ENCODE measurements at regions not wholly inside any gene's neighbourhood (a gene's known extent, or its start where the extent isn't known, plus 50 kb on each side); places are given as distances from the start of the nearest gene placed in this dataset.
A peak's percentile ranks its signal among the peaks of the same experiment; 100 is the strongest.
"Not testable (repeated sequence)": the region's sequence is repeated elsewhere in the genome, so short reads cannot be mapped to it uniquely, and the experiment has no call there.

DNA sequence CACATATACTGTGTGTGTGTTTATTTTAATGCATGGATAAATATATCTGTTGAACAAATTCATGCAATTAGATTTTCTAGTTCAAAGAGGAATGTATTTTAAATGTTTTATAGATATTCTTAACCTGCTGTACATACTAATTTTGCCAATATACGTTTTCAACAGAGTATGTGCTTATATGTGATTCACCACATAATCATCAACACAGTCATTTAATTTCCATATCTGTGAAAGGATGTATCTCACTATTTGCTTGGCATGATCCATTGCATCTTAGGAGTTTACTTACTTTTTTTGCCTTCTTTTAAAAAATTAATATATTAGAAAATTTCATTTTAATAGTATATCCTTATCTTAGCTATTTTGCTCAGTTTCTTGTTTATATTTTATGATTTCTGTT is 902.3 kb upstream of the CITED2 start:
- no peak for DNase-seq (ENCODE audit: low spot score)

DNA sequence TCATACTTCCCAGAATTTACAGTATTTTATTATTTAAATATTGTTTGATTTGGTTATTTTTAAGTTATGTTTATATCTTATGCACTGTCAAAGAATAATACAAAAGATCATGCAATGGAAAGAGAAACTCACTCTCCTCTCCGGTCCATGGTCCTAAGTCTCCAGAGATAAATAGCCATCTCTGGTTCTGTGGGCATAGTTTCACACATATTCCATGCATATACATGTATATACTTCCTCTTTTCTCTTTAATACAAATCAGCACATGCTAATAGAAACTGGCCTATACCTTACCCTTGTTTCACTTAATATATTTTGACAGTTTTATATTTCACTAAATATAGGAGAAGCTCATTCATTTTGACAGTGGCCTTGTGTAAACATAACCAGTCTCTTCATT is 901.7 kb upstream of the CITED2 start:
- no peak for DNase-seq (ENCODE audit: low spot score)

DNA sequence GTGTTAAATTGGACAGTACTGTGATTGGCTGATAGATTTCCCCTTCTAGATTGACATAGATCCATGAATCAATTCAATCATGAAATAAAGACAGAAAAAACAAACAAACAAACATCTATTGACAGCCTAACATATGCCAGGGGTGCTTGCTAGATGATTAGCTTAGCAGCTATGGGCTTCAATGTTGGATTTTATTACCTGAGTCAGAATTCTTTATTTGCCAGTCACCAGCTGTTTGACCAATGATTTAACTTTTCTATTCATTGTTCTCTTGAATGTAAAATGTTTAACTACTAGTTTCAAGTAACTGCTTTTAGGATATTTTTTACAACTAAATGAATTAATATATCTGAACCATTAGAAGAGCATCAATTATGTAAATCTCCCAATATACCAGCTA is 901.3 kb upstream of the CITED2 start:
- DNase-seq (ENCODE audit: low spot score): no peak

DNA sequence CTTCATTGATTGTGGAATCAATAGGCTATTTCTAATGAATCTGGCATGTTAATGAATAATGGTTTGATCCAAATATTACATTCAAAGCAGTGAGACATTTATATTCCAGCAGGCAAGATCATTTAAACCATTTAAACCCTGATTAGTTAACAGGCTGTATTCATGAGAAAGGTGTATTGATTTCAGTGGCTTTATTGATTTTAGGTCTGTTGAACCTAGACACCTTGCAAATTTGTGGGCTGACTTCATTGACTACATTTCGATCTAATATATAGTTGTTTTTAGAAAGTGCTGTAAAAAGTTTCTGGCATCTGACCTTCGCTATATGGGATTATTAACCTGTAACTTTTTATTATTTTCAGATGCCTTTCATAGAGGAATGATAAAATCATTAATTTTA is 900.1 kb upstream of the CITED2 start:
- DNase-seq (ENCODE audit: low spot score): no peak

DNA sequence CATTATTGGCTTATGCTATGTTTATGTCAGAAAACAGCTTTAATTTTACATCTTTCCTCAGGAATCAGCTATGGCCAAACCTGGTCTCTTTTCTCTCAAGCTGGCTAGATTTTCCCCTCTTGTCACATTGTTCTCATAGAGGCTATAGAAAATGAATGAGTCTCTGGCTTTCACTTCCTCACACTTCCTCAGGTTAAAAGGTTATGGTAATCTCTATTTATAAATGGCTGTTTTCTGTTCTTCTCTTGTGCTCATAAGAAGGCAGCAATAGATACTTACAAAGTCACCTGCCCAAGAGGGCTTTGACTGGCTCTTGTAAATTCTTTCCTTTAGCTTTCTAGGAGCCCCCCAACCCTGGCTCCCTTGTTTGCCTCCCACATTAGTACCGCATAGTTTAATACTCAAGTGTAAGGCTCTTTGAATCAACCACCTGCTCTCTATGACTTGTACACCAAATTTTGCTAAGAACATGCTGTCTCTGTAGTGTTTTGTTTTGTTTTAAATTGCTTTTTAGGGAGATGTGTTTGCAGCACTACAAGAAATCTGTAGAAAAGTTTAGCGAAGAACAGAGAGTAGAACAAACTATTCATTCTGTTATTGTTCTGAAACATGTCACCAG is 897.4 kb upstream of the CITED2 start:
- DNase-seq (ENCODE audit: low spot score): no peak

DNA sequence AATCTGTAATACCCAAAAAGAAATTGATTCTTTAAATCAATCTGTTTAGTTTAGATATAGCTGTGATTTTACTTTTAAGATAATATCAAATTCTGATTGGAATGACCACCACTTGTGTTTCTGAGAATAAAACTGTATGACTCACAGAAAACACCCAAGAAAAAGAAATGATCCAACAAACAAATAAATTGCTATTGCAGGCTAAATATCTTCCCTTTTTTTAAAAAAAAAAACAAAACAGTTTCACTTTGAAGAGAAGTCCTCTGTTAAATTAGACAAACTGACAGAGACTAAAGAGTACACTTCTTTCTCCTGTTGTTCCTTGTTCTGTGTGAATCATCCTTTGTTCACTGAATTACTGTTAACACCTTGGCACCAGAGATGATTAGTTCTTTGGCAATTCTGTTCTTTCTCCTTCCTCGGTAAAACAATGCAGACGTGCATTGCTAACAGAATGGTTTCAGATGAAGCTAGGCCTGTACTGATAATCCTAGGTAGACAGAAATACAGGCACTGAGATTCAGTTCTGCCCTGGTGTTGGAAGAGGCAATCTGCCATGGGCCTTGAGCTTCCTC is 895.2 kb upstream of the CITED2 start:
- DNase-seq (ENCODE audit: low spot score): no peak

DNA sequence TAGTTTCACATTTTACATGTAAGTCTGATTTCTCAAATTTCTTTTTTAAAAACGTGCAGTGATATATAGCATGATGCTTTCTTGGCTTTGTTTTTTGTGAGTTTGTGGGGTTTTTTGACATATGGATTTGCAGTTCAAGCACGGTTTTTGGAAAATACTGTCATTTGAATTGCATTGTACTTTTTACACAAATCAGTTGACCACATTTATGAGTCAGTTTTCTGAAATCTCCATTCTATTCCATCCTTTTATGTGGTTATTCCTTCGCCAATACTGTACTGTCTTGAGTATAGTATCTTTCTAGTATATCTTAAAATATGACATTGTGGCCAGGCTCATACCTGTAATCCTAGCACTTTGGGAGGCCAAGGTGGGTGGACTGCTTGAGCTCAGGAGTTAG is 890.0 kb upstream of the CITED2 start:
- DNase-seq (ENCODE audit: low spot score): no peak

DNA sequence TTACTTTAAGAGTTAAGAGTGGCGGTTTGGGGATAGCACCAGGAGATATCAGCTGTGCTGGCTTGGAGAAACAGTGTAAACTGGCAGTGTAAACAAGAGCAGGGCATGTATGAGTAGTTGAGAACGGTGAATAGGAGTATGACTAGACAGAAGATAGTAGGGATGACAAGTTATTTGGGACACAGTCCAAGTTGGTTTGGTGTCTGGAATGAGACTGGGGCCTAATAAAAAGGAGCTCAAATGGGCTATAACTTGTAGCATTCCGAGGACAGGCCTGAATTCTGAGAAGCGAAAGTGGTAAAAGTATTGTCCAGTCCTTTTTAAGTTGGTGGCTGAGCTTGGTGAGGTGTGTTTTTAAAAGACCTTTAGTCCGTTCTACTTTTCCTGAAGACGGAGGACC is 883.9 kb upstream of the CITED2 start:
- DNase-seq (ENCODE audit: low spot score): not testable (repeated sequence)

DNA sequence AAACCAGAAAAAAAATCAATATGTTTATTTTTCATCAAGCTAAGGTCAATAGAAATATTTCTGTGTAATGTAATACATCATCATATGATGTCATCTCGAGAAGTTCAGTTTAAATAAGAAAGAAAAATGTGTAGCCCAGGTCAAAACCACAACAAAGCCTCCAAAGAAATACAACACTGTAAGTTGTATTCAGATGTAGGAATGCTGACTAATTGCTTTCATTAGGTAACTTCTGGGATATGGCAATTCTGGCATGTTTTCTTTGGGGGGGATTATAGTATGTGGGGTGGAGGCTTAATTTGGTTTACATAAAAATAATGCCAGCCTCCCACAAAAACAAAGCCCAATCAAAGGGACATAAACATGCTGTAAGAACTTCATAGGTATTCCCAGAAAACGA is 881.8 kb upstream of the CITED2 start:
- no peak for DNase-seq (ENCODE audit: low spot score)

DNA sequence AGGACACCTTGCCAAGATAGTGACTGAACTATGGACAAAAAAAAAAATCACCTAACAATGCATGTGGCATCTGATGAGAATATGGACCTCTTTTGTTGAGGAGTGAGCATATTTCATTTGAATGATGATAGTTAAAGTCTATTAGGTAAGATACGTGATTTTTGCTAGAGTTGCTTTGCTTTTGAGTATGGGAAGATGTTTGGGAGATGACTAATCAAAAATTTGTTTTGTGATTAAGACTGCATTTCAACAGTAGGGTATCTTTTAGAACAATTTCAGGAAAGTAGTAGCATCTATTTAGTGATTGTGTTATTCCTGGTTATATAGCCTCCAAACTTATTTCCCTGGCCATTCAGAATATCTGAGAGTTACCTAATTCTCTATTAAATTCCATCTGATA is 878.6 kb upstream of the CITED2 start:
- no peak for DNase-seq (ENCODE audit: low spot score)

DNA sequence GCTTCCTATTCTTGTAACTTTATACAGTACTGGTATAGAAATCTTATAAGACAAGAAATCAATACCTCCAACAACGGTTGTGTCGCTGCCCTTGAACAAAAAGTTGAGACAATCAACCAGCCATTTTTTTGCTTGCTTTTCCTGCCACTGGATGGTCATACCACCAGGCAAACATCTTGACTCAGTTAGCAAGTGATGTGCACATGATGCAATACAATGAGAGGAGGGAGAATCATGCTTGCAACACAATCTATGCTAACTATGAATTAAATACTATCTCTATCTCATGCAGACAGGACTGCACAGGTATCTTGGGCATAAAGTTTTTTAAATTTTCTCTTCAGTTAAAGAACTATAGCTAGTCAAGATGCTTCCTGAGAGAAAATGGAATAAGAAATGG is 877.7 kb upstream of the CITED2 start:
- DNase-seq (ENCODE audit: low spot score): no peak

DNA sequence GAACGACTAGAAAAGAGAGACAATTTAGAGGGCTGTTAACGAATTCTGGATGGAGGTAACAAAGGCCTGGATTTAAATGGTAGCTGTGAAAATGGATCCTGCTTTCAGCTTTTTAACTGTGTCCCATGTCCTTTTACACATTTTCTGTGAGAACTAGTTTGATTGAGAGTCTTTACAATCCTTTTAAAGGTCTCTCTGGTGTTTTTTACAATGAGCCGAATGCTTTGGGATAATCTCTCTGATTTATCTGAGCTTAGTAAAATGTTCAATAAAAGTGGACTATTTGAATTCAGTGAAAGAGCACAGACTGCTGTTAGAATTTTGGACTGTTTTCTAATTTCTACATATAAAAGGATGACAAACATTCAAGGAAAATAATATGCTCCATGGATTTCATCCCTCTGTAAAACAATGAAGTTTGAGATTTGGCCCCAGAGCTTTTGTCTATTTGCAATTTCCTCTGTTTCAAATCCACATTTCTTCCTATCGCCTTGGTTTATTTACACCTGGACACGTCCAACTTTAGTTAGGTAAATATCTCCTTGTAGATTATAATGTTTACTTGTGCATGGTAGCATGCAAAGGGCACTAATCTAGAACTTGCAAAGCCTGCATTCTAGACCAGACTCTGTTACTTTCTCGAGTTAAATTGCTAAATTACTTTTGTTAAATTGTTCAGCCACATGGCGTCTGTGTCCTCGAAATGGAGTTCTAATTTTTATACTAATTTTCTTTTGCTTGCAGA is 871.0 kb upstream of the CITED2 start:
- peak; percentile 35 for DNase-seq (ENCODE audit: low spot score)

DNA sequence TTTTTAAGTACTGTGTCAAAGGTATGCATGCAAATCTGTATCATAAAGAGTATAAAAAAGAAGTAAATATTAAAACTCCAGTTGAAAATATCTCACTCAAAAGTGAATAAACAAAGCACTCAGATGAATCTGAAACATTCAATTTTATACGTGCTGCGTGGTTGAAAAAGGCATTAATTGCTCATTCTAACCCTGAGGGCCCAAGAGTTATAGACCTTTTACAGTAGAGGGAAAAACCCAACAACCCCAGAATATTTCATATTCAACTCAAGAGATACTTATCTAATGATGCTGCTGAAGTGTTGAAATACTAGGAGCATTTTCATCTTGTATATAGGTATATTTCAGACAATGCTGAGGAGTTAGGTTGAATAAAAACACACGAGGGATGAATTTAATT is 862.8 kb upstream of the CITED2 start:
- DNase-seq (ENCODE audit: low spot score): no peak

DNA sequence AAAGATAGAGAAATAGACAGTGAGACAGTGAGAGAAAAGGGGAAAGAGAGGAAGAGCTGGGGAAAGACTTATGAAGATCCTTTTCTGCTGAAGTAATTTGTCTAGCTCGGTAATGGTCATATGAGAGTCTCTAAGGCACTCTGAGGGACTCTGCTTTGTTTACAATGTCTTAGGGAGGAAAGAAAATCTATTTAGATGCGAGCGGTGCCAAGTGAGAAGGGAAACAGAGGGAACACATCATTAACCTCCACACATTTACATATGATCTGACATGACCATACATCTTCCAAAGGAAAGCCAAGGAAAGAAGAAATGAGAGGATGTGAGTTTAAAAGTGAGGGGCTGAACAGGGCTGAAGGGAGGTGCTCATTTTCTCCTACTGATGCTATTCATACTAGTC is 862.3 kb upstream of the CITED2 start:
- DNase-seq (ENCODE audit: low spot score): no peak

DNA sequence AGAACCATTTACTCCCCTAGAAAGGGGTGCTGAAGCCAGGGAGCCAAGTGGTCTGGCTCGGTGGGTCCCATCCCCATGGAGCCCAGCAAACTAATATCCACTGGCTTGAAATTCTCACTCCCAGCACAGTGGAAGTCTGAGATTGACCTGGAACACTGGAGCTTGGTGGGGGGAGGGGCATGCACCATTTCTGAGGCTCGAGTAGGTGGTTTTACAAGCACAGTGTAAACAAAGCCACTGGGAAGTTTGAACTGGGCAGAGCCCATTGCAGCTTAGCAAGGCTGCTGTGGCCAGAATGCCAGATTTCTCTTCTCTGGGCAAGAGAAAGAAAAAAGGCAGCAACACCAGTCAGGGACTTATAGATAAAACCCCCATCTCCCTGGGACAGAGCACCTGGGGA is 855.8 kb upstream of the CITED2 start:
- DNase-seq (ENCODE audit: low spot score): no peak

DNA sequence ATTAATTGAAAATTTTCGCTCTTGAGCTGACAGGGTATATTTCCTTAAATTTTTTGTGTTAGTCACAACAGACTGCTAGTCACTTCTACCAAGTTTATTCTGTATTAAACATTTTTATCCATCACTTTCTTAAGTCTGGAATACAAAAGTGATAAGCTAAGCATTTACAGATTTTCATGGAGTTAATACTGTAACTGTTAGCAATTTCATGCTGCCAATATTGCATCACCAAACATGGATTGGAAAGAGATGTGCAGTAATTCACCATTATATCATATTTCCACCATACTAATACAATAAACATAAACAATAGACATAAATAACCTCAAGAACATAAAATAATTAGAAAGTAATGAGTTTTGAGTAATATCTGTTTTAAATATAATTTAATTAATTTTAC is 854.0 kb upstream of the CITED2 start:
- DNase-seq (ENCODE audit: low spot score): no peak

DNA sequence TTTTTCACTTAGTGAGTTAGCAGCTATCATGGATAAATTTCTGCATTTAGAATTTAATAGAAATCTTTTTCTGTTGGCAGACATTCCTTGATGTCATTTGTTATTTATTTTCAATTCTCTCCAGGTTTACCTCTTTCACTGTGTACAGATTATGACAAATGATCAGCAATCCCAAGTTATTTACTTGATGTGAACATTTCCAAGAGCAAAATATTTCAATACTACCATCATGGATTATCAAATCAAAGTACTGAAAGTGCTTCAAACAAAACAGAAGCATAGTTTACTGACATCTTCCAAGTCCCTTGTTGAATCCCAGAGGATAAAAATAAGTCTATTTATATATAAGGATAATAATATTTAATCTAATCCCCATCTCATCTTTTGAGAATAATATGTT is 852.2 kb upstream of the CITED2 start:
- DNase-seq (ENCODE audit: low spot score): peak; percentile 25

DNA sequence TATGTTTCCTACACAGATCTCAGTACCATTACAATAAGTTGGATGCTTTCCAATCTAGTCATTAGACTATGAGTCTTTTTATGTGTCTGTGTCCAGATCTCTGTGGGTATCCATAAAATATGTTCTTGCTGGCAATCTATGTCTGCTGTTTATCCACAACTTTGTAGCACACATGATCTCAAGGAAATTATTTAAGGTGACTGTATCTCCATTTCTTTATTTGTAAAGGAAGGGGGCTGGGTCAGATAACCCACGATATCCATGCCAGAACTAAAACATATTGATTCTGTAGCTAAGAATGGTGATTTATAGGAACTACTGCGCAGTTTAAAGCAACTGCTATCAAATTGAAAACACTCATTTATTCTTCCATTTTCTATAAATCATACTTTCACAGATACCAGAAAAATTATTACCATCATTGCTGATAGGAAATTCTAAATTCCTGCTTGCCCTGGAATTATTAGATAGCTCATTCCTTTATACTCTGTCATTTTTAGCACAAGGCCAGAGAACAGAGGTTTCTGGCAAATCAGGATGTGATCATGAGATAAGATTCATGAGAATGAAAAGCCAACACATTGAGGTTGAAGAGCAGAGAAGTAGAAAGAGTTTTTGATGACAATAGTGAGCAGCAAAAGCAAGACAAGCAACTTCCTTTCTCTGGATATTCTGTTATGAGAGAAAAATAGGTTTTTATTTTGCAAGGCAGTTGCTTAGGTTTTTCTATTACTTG is 851.4 kb upstream of the CITED2 start:
- peak; percentile 63 for DNase-seq (ENCODE audit: low spot score)

DNA sequence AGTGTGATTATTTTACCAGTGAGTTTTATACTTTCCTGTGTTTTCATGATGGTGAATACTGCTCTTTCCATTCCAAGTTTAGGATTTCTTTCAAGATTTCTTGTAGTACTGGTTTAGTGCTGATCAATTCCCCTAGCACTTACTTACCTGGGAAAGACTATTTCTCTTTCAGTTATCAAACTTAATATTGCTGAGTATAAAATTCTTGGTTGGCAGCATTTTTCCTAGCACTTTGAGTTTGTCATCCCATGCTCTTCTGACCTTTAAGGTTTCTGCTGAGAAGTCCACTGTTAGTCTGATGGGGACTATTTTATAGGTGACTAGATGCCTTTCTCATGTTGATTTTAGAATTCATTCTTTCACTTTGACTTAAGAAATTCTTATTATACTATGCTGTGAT is 842.8 kb upstream of the CITED2 start:
- no peak for DNase-seq (ENCODE audit: low spot score)

DNA sequence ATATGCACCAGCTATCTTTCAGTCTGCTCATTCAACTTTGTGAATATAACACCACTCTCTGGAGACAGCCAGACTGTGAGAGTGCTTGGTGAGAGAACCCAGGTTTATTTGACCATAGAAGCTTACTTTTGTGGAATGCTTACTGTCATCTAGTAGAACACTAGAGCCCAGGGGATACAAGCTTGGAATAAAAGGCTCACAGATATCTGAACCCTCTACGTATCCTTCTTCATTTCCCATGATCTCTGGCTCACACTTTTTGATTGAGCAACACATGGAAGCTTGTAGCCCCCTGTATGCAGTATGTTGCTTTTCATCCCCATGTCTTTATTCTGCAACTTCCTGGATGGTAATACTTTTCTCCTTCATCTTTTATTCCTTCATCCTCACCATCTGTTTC is 835.3 kb upstream of the CITED2 start:
- peak; percentile 98 for DNase-seq (ENCODE audit: low spot score)

DNA sequence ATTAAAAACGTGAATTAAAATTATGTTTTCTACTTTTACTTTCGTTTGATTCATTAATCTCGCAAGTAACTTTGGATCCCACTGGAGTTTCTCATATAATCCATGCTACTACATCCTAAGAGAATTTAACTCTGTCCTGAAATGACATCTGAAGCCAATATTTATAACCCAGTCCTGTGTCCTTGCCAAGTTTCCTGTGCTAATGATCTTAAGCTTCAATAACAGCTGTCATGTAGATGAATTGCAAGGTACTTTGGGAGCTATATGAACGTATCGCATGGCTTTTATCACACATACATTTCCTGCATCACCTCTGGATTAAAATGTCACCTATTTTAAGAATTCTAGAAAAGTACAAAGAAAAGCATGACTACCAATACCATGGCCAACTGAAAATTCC is 833.8 kb upstream of the CITED2 start:
- DNase-seq (ENCODE audit: low spot score): peak; percentile 25

DNA sequence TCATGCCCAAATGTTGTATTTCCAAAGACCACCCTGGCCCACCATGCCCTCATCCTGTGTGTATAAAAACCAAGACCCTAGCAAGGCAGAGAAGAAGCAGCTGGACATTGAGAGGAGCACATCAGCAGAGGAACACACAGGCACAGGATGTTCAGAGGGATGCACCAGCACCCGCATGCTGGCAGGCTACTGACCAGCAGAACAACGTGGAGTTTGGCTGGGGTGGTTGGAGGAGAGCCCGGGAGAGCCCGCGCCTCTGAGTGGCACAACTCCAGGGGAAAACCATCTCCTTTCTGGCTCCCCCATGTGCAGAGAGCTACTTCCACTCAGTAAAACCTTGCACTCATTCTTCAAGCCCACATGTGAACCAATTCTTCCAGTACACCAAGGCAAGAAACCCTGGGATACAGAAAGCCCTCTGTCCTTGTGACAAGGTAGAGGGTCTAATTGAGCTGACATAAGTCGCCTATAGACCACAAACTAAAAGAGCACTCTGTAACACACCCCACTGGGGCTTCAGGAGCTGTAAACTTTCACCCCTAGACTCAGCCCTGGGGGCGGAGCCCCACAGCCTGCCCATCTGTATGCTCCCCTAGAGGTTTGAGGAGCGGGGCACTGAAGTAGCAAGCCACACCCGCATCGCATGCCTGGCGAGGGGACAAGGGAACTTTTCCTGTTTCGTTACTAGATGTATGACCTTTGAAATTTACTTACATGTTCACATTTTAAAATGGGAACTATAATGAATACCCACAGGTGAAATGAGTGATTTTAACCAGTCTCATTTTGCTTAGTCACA is 831.5 kb upstream of the CITED2 start:
- no peak for DNase-seq (ENCODE audit: low spot score)

All from umbilical cord (tissue), 1 donor.